K562 (cell line): ENCODE measurements at regions not wholly inside any gene's neighbourhood (a gene's known extent, or its start where the extent isn't known, plus 50 kb on each side); places are given as distances from the start of the nearest gene placed in this dataset.

ENCODE experiments used
- BRD4 ChIP-seq: fragments of 200-600 bp; sonication (generic); IDR thresholded peaks from 2 replicates; pipeline ENCODE4 v1.6.1; 2017; ENCODE audit warnings: inconsistent platforms
- CBFB ChIP-seq: sonication (generic); formaldehyde crosslinking; IDR thresholded peaks from 2 replicates; pipeline ENCODE4 v1.4.0; 2020; ENCODE audit warnings: mild to moderate bottlenecking, missing genetic modification reagents
- CTCF ChIP-seq, 3 experiments: IDR thresholded peaks in 2 of 3; conservative IDR thresholded peaks in 1 of 3; 2 replicates each; pipeline ENCODE4 v1.5.1; 2011 to 2012; ENCODE audit warnings: low read length in 3 of 3, mild to moderate bottlenecking in 3 of 3, control low read depth in 2 of 3, improper control_type of control experiment in 1 of 3, inconsistent platforms in 1 of 3, low read depth in 1 of 3, mixed read lengths in 1 of 3, moderate library complexity in 1 of 3; ENCODE audit not compliant: insufficient read depth in 2 of 3
- FOS ChIP-seq: IDR thresholded peaks from 3 replicates; pipeline ENCODE4 v1.6.1; 2011; ENCODE audit not compliant: insufficient read length; ENCODE audit errors: extremely low read depth
- HNRNPL ChIP-seq: fragments of 200-400 bp; formaldehyde crosslinking; IDR thresholded peaks from 2 replicates; pipeline ENCODE4 v1.6.1; 2017; ENCODE audit warnings: low read depth, mild to moderate bottlenecking, low read length
- NFYB ChIP-seq: IDR thresholded peaks from 2 replicates; pipeline ENCODE4 v1.6.1; 2011; ENCODE audit warnings: mild to moderate bottlenecking, moderate library complexity; ENCODE audit not compliant: insufficient read length; ENCODE audit errors: extremely low read depth
- NR2C2 ChIP-seq, 2 experiments: fragments of 200-800 bp in 1 of 2; sonication (Bioruptor generic) in 1 of 2; sonication (generic) in 1 of 2; formaldehyde crosslinking in 1 of 2; IDR thresholded peaks; 2 replicates each; pipeline versions ENCODE4 v1.6.1 to v1.8.0; 2016 to 2022; ENCODE audit warnings: mild to moderate bottlenecking in 1 of 2, missing compliant biosample characterization in 1 of 2, missing genetic modification characterization in 1 of 2, missing genetic modification reagents in 1 of 2
- POLR2A ChIP-seq: fragments of 450-650 bp; conservative IDR thresholded peaks from 2 replicates; pipeline ENCODE4 v1.6.1; 2016
- PRDM10 ChIP-seq: fragments of 450-650 bp; IDR thresholded peaks from 2 replicates; pipeline ENCODE4 v1.6.1; 2018; ENCODE audit not compliant: partially characterized antibody
- ZKSCAN1 ChIP-seq: fragments of 150-350 bp; IDR thresholded peaks from 2 replicates; pipeline ENCODE4 v1.6.1; 2016; ENCODE audit warnings: low read depth, low read length
- ZNF384 ChIP-seq: IDR thresholded peaks from 2 replicates; pipeline ENCODE4 v1.6.1; 2012; ENCODE audit warnings: low read depth, low read length, improper control_type of control experiment
- ZNF584 ChIP-seq: fragments of 200-800 bp; sonication (Bioruptor generic); IDR thresholded peaks from 2 replicates; pipeline ENCODE4 v1.6.1; 2016; ENCODE audit warnings: low read depth, mild to moderate bottlenecking, missing genetic modification characterization, missing compliant biosample characterization

- TF ChIP-seq CBFB (CRISPR knock-in tag), result no peak
- no peak for TF ChIP-seq BRD4
- no peak for TF ChIP-seq POLR2A
- no peak for TF ChIP-seq CTCF (IDR thresholded peaks at IDR 0.05 in 2 of 3, conservative IDR thresholded peaks at IDR 0.05 in 1 of 3; ENCODE audit: insufficient read depth in 2 of 3, low read depth in 1 of 3, low read length in 3 of 3)
- no peak for TF ChIP-seq NR2C2 (CRISPR knock-in tag; IDR thresholded peaks at IDR 0.05)
- no peak for TF ChIP-seq NR2C2 (tag; IDR thresholded peaks at IDR 0.05)
- no peak for TF ChIP-seq ZNF584
- no peak for TF ChIP-seq PRDM10
- TF ChIP-seq NFYB, result no peak
- no peak for TF ChIP-seq HNRNPL
- no peak for TF ChIP-seq ZKSCAN1
- TF ChIP-seq ZNF384, result no peak
- TF ChIP-seq FOS, result no peak
Observed at GRCh38 chr6:9554323-9554722, 860.6 kb downstream of the TFAP2A start.
